ENCODE measurements at regions not wholly inside any gene's neighbourhood (a gene's known extent, or its start where the extent isn't known, plus 50 kb on each side); places are given as distances from the start of the nearest gene placed in this dataset.

- no peak overlapping the region for H2AFZ ChIP-seq (ENCODE audit: low read length)
- no peaks in the 10 kb centered on the region for H4K20me1 ChIP-seq (ENCODE audit: control insufficient read depth, insufficient read depth, insufficient read length)
- H2BK15ac ChIP-seq (ENCODE audit: low read depth, low read length) = no peak overlapping the region
- no peaks in the 10 kb centered on the region for H3K79me1 ChIP-seq (ENCODE audit: insufficient read depth, low read depth, low read length, poor library complexity, severe bottlenecking)
- no peak overlapping the region for H3K4me3 Mint-ChIP-seq
- no peak overlapping the region for H3K56ac ChIP-seq (ENCODE audit: insufficient read length, low read depth, low read length)
- no peak overlapping the region for H3K18ac ChIP-seq (ENCODE audit: insufficient read length, low read depth, low read length)
- no CpG with 5 or more reads among the region's 6 CpGs for WGBS (ENCODE audit: extremely low coverage, insufficient read length, low lambda C conversion rate)
- H4K91ac ChIP-seq (ENCODE audit: insufficient read length, low read depth, low read length) = no peak overlapping the region
- H3K9me3 Mint-ChIP-seq = no peaks in the 10 kb centered on the region; a peak in 1 of 5 replicates
- no peak overlapping the region for H3K14ac ChIP-seq (ENCODE audit: insufficient read depth, low read length)
- H3K27ac Mint-ChIP-seq = no peak overlapping the region
- H3K27me3 Mint-ChIP-seq (ENCODE audit: low read depth) = peaks cover 100% of the 10 kb centered on the region
- H3K27ac ChIP-seq (ENCODE audit: insufficient read length, low read depth, low read length) = no peak overlapping the region
- H2BK120ac ChIP-seq (ENCODE audit: low read depth, low read length, poor library complexity, severe bottlenecking) = no peak overlapping the region
- no peaks in the 10 kb centered on the region for H3K23me2 ChIP-seq (ENCODE audit: insufficient read length, low read depth, low read length, poor library complexity, severe bottlenecking)
- H3K79me2 ChIP-seq (ENCODE audit: insufficient read depth, low read length) = no peaks in the 10 kb centered on the region
- H4K5ac ChIP-seq (ENCODE audit: insufficient read length, low read depth, low read length) = no peak overlapping the region
- no peak overlapping the region for H2AK5ac ChIP-seq (ENCODE audit: insufficient read length, low read length)
- no peak overlapping the region for H3T11ph ChIP-seq (ENCODE audit: low read length)
- H4K8ac ChIP-seq (replicated peaks; ENCODE audit: insufficient read length, low read depth, low read length) = no peak overlapping the region
- no peak overlapping the region for H3K4me2 ChIP-seq (ENCODE audit: insufficient read depth, insufficient read length, low read length)
- H2BK5ac ChIP-seq (ENCODE audit: insufficient read length, low read length) = no peak overlapping the region
- no peaks in the 10 kb centered on the region for H3K36me3 Mint-ChIP-seq (ENCODE audit: insufficient read depth in 1 of 3, low read depth in 3 of 3)
- no peak for TF ChIP-seq CTCF (conservative IDR thresholded peaks at IDR 0.05)
- no peak overlapping the region for H2BK12ac ChIP-seq (ENCODE audit: insufficient read length, low read depth, low read length)
- no peak for DNase-seq
- H3K4ac ChIP-seq (ENCODE audit: low read depth, low read length) = no peak overlapping the region
- no peaks in the 10 kb centered on the region for H3K4me1 ChIP-seq (ENCODE audit: insufficient read depth, low read length)
- H3K4me1 Mint-ChIP-seq = peaks cover 0 to 6% of the 10 kb centered on the region in 2 experiments; a peak in 2 of 4 replicates
- no peaks in the 10 kb centered on the region for H3K9me3 ChIP-seq (ENCODE audit: control insufficient read depth, low read depth, low read length)
- no peaks in the 10 kb centered on the region; the same call in 1 of the 2 replicates for H3K27me3 ChIP-seq (ENCODE audit: insufficient read depth, low read length)
- no peak overlapping the region for H3K9ac ChIP-seq (ENCODE audit: extremely low read depth, insufficient read length, low read length)
- H3K23ac ChIP-seq (ENCODE audit: insufficient read length, low read depth, low read length) = no peak overlapping the region
- H2BK20ac ChIP-seq (ENCODE audit: low read depth, low read length, poor library complexity, severe bottlenecking) = no peak overlapping the region
These were observed 102.5 kb downstream of the INHBB start for GRCh38 chr2:120448436-120448835.

Measured in H9 (cell line).